ENCODE measurements at regions not wholly inside any gene's neighbourhood (a gene's known extent, or its start where the extent isn't known, plus 50 kb on each side); places are given as distances from the start of the nearest gene placed in this dataset.

- no peak for TF ChIP-seq CTCF (IDR thresholded peaks at IDR 0.05; ENCODE audit: low read depth, low read length)
- no peak overlapping the region for H3K4me3 ChIP-seq (replicated peaks in 1 of 2; ENCODE audit: low read depth in 2 of 2, low read length in 2 of 2)
- no peak for DNase-seq (ENCODE audit: low read depth in 2 of 2)
These were observed 76.4 kb downstream of the OAT start for GRCh38 chr10:124342136-124342820.

GRCh38 chr10:124341768-124342135, 77.0 kb downstream of the OAT start:
- DNase-seq (ENCODE audit: low read depth in 2 of 2), result no peak
- no peak overlapping the region for H3K4me3 ChIP-seq (replicated peaks in 1 of 2; ENCODE audit: low read depth in 2 of 2, low read length in 2 of 2)
- no peak for TF ChIP-seq CTCF (IDR thresholded peaks at IDR 0.05; ENCODE audit: low read depth, low read length)

GRCh38 chr10:124340033-124340760, 78.5 kb downstream of the OAT start:
- H3K4me3 ChIP-seq (replicated peaks in 1 of 2; ENCODE audit: low read depth in 2 of 2, low read length in 2 of 2), result no peak overlapping the region
- peak; percentile 86 to 94 for DNase-seq (ENCODE audit: low read depth in 2 of 2)
- peak; percentile 11 for TF ChIP-seq CTCF (IDR thresholded peaks at IDR 0.05; ENCODE audit: low read depth, low read length)

GRCh38 chr10:124339119-124340032, 79.3 kb downstream of the OAT start:
- no peak overlapping the region for H3K4me3 ChIP-seq (replicated peaks in 1 of 2; ENCODE audit: low read depth in 2 of 2, low read length in 2 of 2)
- no peak for TF ChIP-seq CTCF (IDR thresholded peaks at IDR 0.05; ENCODE audit: low read depth, low read length)
- DNase-seq (ENCODE audit: low read depth in 2 of 2), result no peak

- DNase-seq (ENCODE audit: low read depth in 2 of 2), result no peak
- no peak overlapping the region for H3K4me3 ChIP-seq (replicated peaks in 1 of 2; ENCODE audit: low read depth in 2 of 2, low read length in 2 of 2)
- no peak for TF ChIP-seq CTCF (IDR thresholded peaks at IDR 0.05; ENCODE audit: low read depth, low read length)
These were observed 80.3 kb downstream of the OAT start for GRCh38 chr10:124338276-124338925.

GRCh38 chr10:124336186-124336585, 82.5 kb downstream of the OAT start:
- TF ChIP-seq CTCF (IDR thresholded peaks at IDR 0.05; ENCODE audit: low read depth, low read length), result no peak
- DNase-seq (ENCODE audit: low read depth in 2 of 2), result peak in 1 of 2 donors; percentile 56
- H3K4me3 ChIP-seq (replicated peaks in 1 of 2; ENCODE audit: low read depth in 2 of 2, low read length in 2 of 2), result no peak overlapping the region
